Progenitor cell of endocrine pancreas (in vitro differentiated cells): ENCODE measurements at regions not wholly inside any gene's neighbourhood (a gene's known extent, or its start where the extent isn't known, plus 50 kb on each side); places are given as distances from the start of the nearest gene placed in this dataset.

Source experiments
- DNase-seq: peaks from one replicate; pipeline ENCODE4 v3.0.0; 2021; ENCODE audit warnings: low spot score; ENCODE audit not compliant: unreplicated experiment
- H3K27ac Mint-ChIP-seq: 2 replicates; pipeline ENCODE4 v1.8.0; 2021; ENCODE audit warnings: mild to moderate bottlenecking, moderate library complexity, mixed read lengths
- H3K27me3 Mint-ChIP-seq: 2 replicates; pipeline ENCODE4 v1.8.0; 2021; ENCODE audit warnings: mixed read lengths
- H3K36me3 Mint-ChIP-seq: 2 replicates; pipeline ENCODE4 v1.8.0; 2022; ENCODE audit warnings: mixed read lengths; ENCODE audit not compliant: insufficient read depth
- H3K4me1 Mint-ChIP-seq: 2 replicates; pipeline ENCODE4 v1.8.0; 2021; ENCODE audit warnings: low read depth, mixed read lengths
- H3K4me3 Mint-ChIP-seq: 2 replicates; pipeline ENCODE4 v1.8.0; 2021; ENCODE audit warnings: low read depth, mild to moderate bottlenecking, moderate library complexity, mixed read lengths
- H3K9me3 Mint-ChIP-seq: 2 replicates; pipeline ENCODE4 v1.8.0; 2021; ENCODE audit warnings: low read depth, mixed read lengths
- TF ChIP-seq, protein P1 (sequence below): fragments of 200-600 bp; sonication (generic); IDR thresholded peaks from one replicate; pipeline ENCODE4 v1.5.0; 2021; ENCODE audit warnings: antibody characterized with exemption, mild to moderate bottlenecking; ENCODE audit not compliant: unreplicated experiment

DNA sequence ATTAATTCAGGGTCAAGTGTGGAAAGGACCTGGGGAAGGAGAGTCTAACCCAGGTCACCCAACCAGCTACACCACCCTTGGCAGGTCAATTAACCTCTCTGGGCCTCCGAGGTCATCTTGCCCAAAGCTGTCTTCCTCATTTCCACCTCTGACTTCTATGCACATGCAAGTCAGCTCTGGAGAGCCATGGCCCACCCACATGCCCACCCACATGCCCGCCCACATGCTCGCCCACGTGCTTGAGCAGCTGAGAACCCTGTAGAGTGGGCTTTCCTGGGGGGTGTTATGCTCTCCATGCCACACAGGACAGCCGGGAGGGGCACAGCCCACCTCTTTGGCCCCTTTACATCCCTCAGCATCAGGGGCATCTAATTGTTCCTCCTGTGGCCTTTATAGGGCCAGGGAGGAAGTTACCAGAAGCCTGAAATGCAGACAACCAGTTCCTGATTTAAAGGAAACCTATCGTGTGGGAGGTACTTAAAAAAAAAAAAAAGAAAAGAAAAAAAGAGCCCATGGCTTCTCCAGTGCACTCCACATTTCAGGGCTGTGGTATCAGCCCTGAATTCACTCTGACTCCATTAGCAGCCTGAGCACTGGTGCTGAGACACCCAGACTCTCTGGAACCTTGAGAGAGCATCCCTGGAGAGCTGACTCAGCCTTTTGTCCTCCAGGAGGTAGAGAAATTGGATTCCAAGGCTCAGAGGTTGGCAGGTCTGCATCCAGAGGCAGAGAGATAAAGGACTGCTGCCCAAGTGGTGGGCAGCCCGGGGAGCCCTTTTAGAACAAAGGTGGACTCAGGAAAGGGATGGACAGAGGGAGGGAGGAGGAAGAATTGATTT is 176.2 kb upstream of the ZMIZ1 start:
- no peak overlapping the region for H3K4me3 Mint-ChIP-seq
- H3K27me3 Mint-ChIP-seq: peaks cover 34% of the 10 kb centered on the region
- H3K9me3 Mint-ChIP-seq: no peaks in the 10 kb centered on the region
- H3K36me3 Mint-ChIP-seq: no peaks in the 10 kb centered on the region
- DNase-seq: peak; percentile 1
- H3K27ac Mint-ChIP-seq: no peak overlapping the region
- TF ChIP-seq, protein P1, sequence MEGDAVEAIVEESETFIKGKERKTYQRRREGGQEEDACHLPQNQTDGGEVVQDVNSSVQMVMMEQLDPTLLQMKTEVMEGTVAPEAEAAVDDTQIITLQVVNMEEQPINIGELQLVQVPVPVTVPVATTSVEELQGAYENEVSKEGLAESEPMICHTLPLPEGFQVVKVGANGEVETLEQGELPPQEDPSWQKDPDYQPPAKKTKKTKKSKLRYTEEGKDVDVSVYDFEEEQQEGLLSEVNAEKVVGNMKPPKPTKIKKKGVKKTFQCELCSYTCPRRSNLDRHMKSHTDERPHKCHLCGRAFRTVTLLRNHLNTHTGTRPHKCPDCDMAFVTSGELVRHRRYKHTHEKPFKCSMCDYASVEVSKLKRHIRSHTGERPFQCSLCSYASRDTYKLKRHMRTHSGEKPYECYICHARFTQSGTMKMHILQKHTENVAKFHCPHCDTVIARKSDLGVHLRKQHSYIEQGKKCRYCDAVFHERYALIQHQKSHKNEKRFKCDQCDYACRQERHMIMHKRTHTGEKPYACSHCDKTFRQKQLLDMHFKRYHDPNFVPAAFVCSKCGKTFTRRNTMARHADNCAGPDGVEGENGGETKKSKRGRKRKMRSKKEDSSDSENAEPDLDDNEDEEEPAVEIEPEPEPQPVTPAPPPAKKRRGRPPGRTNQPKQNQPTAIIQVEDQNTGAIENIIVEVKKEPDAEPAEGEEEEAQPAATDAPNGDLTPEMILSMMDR: no peak
- peaks cover 4% of the 10 kb centered on the region for H3K4me1 Mint-ChIP-seq

GRCh38 chr10:78893217-78893616 is 175.5 kb upstream of the ZMIZ1 start:
- Mint-ChIP-seq H3K36me3 (no peaks in the 10 kb centered on the region), H3K4me1 (peaks cover 4% of the 10 kb centered on the region), H3K27ac (no peak overlapping the region), H3K4me3 (no peak overlapping the region), H3K9me3 (no peaks in the 10 kb centered on the region), H3K27me3 (peaks cover 34% of the 10 kb centered on the region)
- TF ChIP-seq, protein P1: no peak
- peak; percentile 1 for DNase-seq

DNA sequence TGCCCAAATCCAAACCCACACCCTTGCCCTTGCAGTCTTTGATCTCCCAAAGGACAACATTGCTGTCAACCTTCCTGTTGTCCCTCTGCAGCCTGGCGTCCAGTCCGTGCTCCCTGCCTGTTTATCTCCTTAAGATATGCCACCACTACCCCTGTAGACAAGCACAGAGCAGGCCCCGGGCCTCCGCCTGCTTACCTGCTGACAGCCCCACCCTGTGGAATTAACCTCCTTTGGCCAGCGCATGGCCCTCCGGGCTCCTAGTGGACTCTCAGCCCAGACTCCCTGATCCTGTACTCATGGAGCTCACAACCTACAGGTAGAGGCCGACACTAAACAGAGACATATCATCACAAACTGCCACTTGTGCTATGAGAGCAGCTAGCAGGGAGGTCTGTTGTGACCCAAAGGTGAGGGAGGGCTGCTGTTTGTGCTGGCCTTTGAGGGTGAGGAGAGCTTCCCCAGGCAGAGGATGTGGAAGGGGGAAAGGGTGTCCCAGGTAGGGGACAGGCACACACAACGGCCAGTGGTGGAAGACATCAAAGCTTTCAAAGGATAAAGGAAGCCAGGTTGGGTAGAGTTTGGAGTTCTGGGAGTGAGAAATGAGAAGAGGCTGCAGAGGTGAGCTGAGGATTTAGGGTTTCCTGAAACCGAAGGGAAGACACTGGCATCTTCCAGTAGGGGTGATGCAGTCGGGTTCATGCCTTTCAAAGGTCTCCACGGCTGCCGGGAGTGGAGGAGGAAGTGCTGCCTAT is 174.5 kb upstream of the ZMIZ1 start:
- no peaks in the 10 kb centered on the region for H3K9me3 Mint-ChIP-seq
- H3K4me3 Mint-ChIP-seq: no peak overlapping the region
- TF ChIP-seq, protein P1: no peak
- no peak overlapping the region for H3K27ac Mint-ChIP-seq
- DNase-seq: peak; percentile 8
- no peaks in the 10 kb centered on the region for H3K36me3 Mint-ChIP-seq
- H3K4me1 Mint-ChIP-seq: peaks cover 4% of the 10 kb centered on the region
- peaks cover 31% of the 10 kb centered on the region for H3K27me3 Mint-ChIP-seq

DNA sequence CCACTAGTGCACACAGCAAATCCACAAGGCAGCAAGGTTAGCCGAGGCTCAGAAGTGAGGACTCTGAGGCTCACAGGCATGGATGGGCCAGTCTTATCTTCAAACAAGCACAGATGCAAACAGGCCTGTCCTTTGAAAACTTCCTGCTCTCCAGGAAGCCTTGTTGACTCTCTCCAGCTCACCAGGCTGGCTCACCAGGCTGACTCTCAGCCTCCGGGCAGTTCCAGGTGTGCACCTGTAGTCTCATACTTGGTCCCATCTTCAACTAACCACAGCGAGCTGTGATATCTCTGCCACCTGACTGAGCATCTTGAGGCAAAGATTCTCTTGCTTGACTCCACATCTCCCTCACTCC is 173.9 kb upstream of the ZMIZ1 start:
- DNase-seq: peak; percentile 4

GRCh38 chr10:78895469-78895868 is 173.3 kb upstream of the ZMIZ1 start:
- Mint-ChIP-seq H3K4me3 (no peak overlapping the region), H3K9me3 (no peaks in the 10 kb centered on the region), H3K4me1 (peaks cover 8% of the 10 kb centered on the region), H3K36me3 (no peaks in the 10 kb centered on the region), H3K27me3 (peaks cover 33% of the 10 kb centered on the region), H3K27ac (no peak overlapping the region)
- TF ChIP-seq, protein P1: no peak
- peak; percentile 4 for DNase-seq

More for the DNA sequence above, 173.9 kb upstream of the ZMIZ1 start:
- TF ChIP-seq, protein P1: no peak
- no peak overlapping the region for H3K4me3 Mint-ChIP-seq
- no peaks in the 10 kb centered on the region for H3K9me3 Mint-ChIP-seq
- H3K27ac Mint-ChIP-seq: no peak overlapping the region
- H3K4me1 Mint-ChIP-seq: peaks cover 8% of the 10 kb centered on the region
- peaks cover 33% of the 10 kb centered on the region for H3K27me3 Mint-ChIP-seq
- no peaks in the 10 kb centered on the region for H3K36me3 Mint-ChIP-seq
